SK-N-SH (cell line): ENCODE measurements at regions not wholly inside any gene's neighbourhood (a gene's known extent, or its start where the extent isn't known, plus 50 kb on each side); places are given as distances from the start of the nearest gene placed in this dataset.

Source experiments
- CTCF ChIA-PET: fragments of 300-600, 350-600 bp; formaldehyde crosslinking; extraction: SDS; loops from one replicate; lab custom pipeline; 2021; lab: Yijun Ruan, JAX
- POLR2A ChIA-PET: fragments of 350-600 bp; sonication (Branson Sonifier 250); formaldehyde crosslinking; extraction: SDS; loops from one replicate; lab custom pipeline; 2020; ENCODE audit warnings: antibody characterized with exemption, inconsistent platforms; lab: Yijun Ruan, JAX
- DNase-seq: peaks from one replicate; pipeline ENCODE4 v3.0.0; 2012
- H2AFZ ChIP-seq: fragments of 200-600 bp; sonication (generic); 2 replicates; pipeline ENCODE4 v1.8.1; 2016; ENCODE audit warnings: antibody characterized with exemption, mild to moderate bottlenecking, low read depth
- H3F3A ChIP-seq: fragments of 200-600 bp; sonication (generic); replicated peaks from 2 replicates; pipeline ENCODE3; 2016; ENCODE audit warnings: antibody characterized with exemption, mild to moderate bottlenecking; ENCODE audit not compliant: insufficient read depth
- H3K27ac ChIP-seq, 2 experiments: fragments of 200-500 bp in 1 of 2; fragments of 200-600 bp in 1 of 2; sonication (Bioruptor generic) in 1 of 2; sonication (generic), shearing (Covaris generic) in 1 of 2; 2 replicates each; pipeline versions ENCODE4 v1.5.1 to v1.6.1; 2014 to 2016; ENCODE audit warnings: low read depth in 2 of 2, inconsistent platforms in 1 of 2, low read length in 1 of 2, mild to moderate bottlenecking in 1 of 2, mixed read lengths in 1 of 2
- H3K27me3 ChIP-seq: fragments of 200-600 bp; sonication (generic), shearing (Covaris generic); 2 replicates; pipeline ENCODE4 v1.6.1; 2016; ENCODE audit warnings: mixed run types; ENCODE audit not compliant: insufficient read depth
- H3K36me3 ChIP-seq, 2 experiments: fragments of 200-500 bp in 1 of 2; fragments of 200-600 bp in 1 of 2; sonication (Bioruptor generic) in 1 of 2; sonication (generic) in 1 of 2; replicated peaks in 1 of 2; 2 replicates each; pipeline versions ENCODE3 to v1.5.1; 2014 to 2016; ENCODE audit warnings: low read length in 1 of 2, mild to moderate bottlenecking in 1 of 2; ENCODE audit not compliant: insufficient read depth in 2 of 2, control insufficient read depth in 1 of 2
- H3K4me1 ChIP-seq, 2 experiments: fragments of 200-500 bp in 1 of 2; fragments of 200-600 bp in 1 of 2; sonication (Bioruptor generic) in 1 of 2; sonication (generic), shearing (Covaris generic) in 1 of 2; 2 replicates each; pipeline versions ENCODE4 v1.5.1 to v1.6.1; 2014 to 2016; ENCODE audit warnings: low read depth in 1 of 2, low read length in 1 of 2, mixed run types in 1 of 2; ENCODE audit not compliant: insufficient read depth in 2 of 2, control insufficient read depth in 1 of 2
- H3K4me2 ChIP-seq: fragments of 200-600 bp; sonication (generic), shearing (Covaris generic); 2 replicates; pipeline ENCODE4 v1.6.1; 2017; ENCODE audit warnings: mixed run types
- H3K4me3 ChIP-seq, 2 experiments: fragments of 200-500 bp in 1 of 2; fragments of 200-600 bp in 1 of 2; sonication (Bioruptor generic) in 1 of 2; sonication (generic), shearing (Covaris generic) in 1 of 2; 2 replicates each; pipeline versions ENCODE4 v1.5.1 to v1.8.1; 2014 to 2016; ENCODE audit warnings: low read depth in 2 of 2, inconsistent platforms in 1 of 2, low read length in 1 of 2, mild to moderate bottlenecking in 1 of 2, mixed read lengths in 1 of 2, moderate library complexity in 1 of 2
- H3K79me2 ChIP-seq: fragments of 200-600 bp; sonication (generic); 2 replicates; pipeline ENCODE4 v1.8.1; 2017; ENCODE audit warnings: mild to moderate bottlenecking; ENCODE audit not compliant: insufficient read depth
- H3K9ac ChIP-seq: fragments of 200-600 bp; sonication (generic); 2 replicates; pipeline ENCODE4 v1.6.1; 2017; ENCODE audit warnings: mixed run types
- H3K9me2 ChIP-seq: fragments of 200-600 bp; sonication (generic); 2 replicates; pipeline ENCODE4 v1.6.1; 2017; ENCODE audit warnings: mixed run types
- H3K9me3 ChIP-seq: fragments of 200-600 bp; sonication (generic); 2 replicates; pipeline ENCODE4 v1.6.1; 2017; ENCODE audit warnings: mixed run types, mild to moderate bottlenecking, moderate library complexity
- H4K20me1 ChIP-seq: fragments of 200-600 bp; sonication (generic); 2 replicates; pipeline ENCODE4 v1.6.1; 2017; ENCODE audit warnings: mild to moderate bottlenecking, mixed run types; ENCODE audit not compliant: insufficient read depth
- CHD2 ChIP-seq: fragments of 150-350 bp; IDR thresholded peaks from 2 replicates; pipeline ENCODE4 v1.6.1; 2018; ENCODE audit warnings: low read length; ENCODE audit not compliant: partially characterized antibody
- ELF1 ChIP-seq: IDR thresholded peaks from 2 replicates; pipeline ENCODE4 v1.4.0; 2012
- EP300 ChIP-seq, 2 experiments: IDR thresholded peaks; 2 replicates each; pipeline versions ENCODE4 v1.4.0 to v1.6.1; 2012; ENCODE audit warnings: borderline replicate concordance in 1 of 2, low read depth in 1 of 2, low read length in 1 of 2
- FOXJ3 ChIP-seq: sonication (generic); formaldehyde crosslinking; IDR thresholded peaks from 2 replicates; pipeline ENCODE4 v1.5.1; 2020; ENCODE audit warnings: mild to moderate bottlenecking, missing genetic modification reagents
- FOXM1 ChIP-seq: IDR thresholded peaks from 2 replicates; pipeline ENCODE4 v1.4.0; 2012; ENCODE audit warnings: low read depth, mild to moderate bottlenecking
- GABPA ChIP-seq: IDR thresholded peaks from 2 replicates; pipeline ENCODE4 v1.4.0; 2012; ENCODE audit warnings: low read depth, mild to moderate bottlenecking
- GATA2 ChIP-seq: sonication (generic); formaldehyde crosslinking; IDR thresholded peaks from 2 replicates; pipeline ENCODE4 v1.5.0; 2020; ENCODE audit warnings: mild to moderate bottlenecking, missing genetic modification reagents
- MEF2A ChIP-seq: IDR thresholded peaks from 2 replicates; pipeline ENCODE4 v1.4.0; 2012; ENCODE audit warnings: low read depth, borderline replicate concordance
- MXI1 ChIP-seq: IDR thresholded peaks from 2 replicates; pipeline ENCODE4 v1.6.1; 2012; ENCODE audit warnings: mild to moderate bottlenecking, low read depth, low read length, improper control_type of control experiment
- POLR2AphosphoS5 ChIP-seq: IDR thresholded peaks from 2 replicates; pipeline ENCODE4 v1.6.1; 2012; ENCODE audit warnings: low read depth, low read length
- RAD21 ChIP-seq: IDR thresholded peaks from 2 replicates; pipeline ENCODE4 v1.6.1; 2012; ENCODE audit warnings: mild to moderate bottlenecking, low read length
- RCOR1 ChIP-seq: fragments of 150-350 bp; IDR thresholded peaks from 2 replicates; pipeline ENCODE4 v1.6.1; 2017; ENCODE audit warnings: antibody characterized with exemption, low read length
- SIN3A ChIP-seq: IDR thresholded peaks from 2 replicates; pipeline ENCODE4 v1.6.1; 2012; ENCODE audit warnings: low read depth, mild to moderate bottlenecking, low read length, moderate library complexity, borderline replicate concordance
- TAF1 ChIP-seq: IDR thresholded peaks from 2 replicates; pipeline ENCODE4 v1.6.1; 2012; ENCODE audit warnings: low read depth, mild to moderate bottlenecking, low read length, moderate library complexity, borderline replicate concordance
- YY1 ChIP-seq: IDR thresholded peaks from 2 replicates; pipeline ENCODE4 v1.4.0; 2012; ENCODE audit warnings: low read depth, mild to moderate bottlenecking
- TF ChIP-seq, protein P1 (sequence below): IDR thresholded peaks from 2 replicates; pipeline ENCODE4; 2012
- TF ChIP-seq, protein P2 (sequence below): IDR thresholded peaks from 2 replicates; pipeline ENCODE4 v1.4.0; 2012; ENCODE audit warnings: low read depth, borderline replicate concordance
- TF ChIP-seq, protein P3 (sequence below): fragments of 150-350 bp; IDR thresholded peaks from 2 replicates; pipeline ENCODE4 v1.6.1; 2017; ENCODE audit warnings: antibody characterized with exemption, low read length, low read depth, borderline replicate concordance
- TF ChIP-seq, protein P4 (sequence below): IDR thresholded peaks from 2 replicates; pipeline ENCODE4 v1.4.0; 2012; ENCODE audit warnings: low read depth
- TF ChIP-seq, protein P5 (sequence below): IDR thresholded peaks from 2 replicates; pipeline ENCODE4 v1.4.0; 2012; ENCODE audit warnings: low read depth, borderline replicate concordance

DNA sequence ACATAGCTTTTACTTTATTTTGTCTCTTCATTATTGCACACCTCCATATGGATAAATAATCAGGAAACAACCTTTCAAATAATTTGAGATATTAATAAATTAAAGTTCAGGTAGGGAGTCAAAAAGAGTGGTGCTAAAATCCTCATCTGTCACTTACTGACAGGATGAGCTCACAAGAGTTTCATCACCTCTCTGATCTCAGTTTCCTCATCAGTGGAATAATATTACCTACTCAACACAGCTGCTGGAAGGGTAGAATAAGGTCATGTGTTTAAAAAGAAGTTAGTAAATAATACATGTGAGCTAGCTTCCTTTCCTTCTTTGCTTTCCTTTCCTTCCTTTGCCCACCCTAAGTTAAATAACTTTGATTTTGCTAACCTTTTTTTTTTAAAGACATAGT, 61.9 kb downstream of the RDH14 start:
- no peak overlapping the region for H3K4me2 ChIP-seq
- no peak for DNase-seq
- no peak overlapping the region for H3K9ac ChIP-seq
- no peaks in the 10 kb centered on the region for H3K9me2 ChIP-seq
- no peaks in the 10 kb centered on the region for H3K79me2 ChIP-seq
- H3K27me3 ChIP-seq: no peaks in the 10 kb centered on the region; the same call in 1 of the 2 replicates
- H3K36me3 ChIP-seq: no peaks in the 10 kb centered on the region
- ChIA-PET CTCF (interaction anchor here (0.7 to 4.2 kb wide), 3 partner anchors 22 to 111 kb away, joined by 4 to 26 read pairs (median 10); no protein-coding TSS in a partner anchor), POLR2A (no interaction called here)
- H3K9me3 ChIP-seq: no peaks in the 10 kb centered on the region
- no peak overlapping the region for H3K4me3 ChIP-seq
- H3K27ac ChIP-seq: no peak overlapping the region
- no peaks in the 10 kb centered on the region for H4K20me1 ChIP-seq
- H3K4me1 ChIP-seq: no peaks in the 10 kb centered on the region; a peak in 1 of 4 replicates
- no peaks in the 10 kb centered on the region for H3F3A ChIP-seq
- H2AFZ ChIP-seq: no peak overlapping the region
- TF ChIP-seq GABPA (no peak), SIN3A (no peak), YY1 (no peak), TAF1 (no peak), FOXJ3 (CRISPR knock-in tag) (no peak), MXI1 (no peak), GATA2 (CRISPR knock-in tag) (no peak), ELF1 (no peak), POLR2AphosphoS5 (no peak), RAD21 (no peak), MEF2A (no peak), CHD2 (no peak), FOXM1 (no peak), RCOR1 (no peak), EP300 (IDR thresholded peaks at IDR 0.05; ENCODE audit: borderline replicate concordance in 1 of 2, low read depth in 1 of 2, low read length in 1 of 2) (no peak)
- TF ChIP-seq, protein P1, sequence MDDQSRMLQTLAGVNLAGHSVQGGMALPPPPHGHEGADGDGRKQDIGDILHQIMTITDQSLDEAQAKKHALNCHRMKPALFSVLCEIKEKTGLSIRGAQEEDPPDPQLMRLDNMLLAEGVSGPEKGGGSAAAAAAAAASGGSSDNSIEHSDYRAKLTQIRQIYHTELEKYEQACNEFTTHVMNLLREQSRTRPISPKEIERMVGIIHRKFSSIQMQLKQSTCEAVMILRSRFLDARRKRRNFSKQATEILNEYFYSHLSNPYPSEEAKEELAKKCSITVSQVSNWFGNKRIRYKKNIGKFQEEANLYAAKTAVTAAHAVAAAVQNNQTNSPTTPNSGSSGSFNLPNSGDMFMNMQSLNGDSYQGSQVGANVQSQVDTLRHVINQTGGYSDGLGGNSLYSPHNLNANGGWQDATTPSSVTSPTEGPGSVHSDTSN: no peak
- TF ChIP-seq, protein P2, sequence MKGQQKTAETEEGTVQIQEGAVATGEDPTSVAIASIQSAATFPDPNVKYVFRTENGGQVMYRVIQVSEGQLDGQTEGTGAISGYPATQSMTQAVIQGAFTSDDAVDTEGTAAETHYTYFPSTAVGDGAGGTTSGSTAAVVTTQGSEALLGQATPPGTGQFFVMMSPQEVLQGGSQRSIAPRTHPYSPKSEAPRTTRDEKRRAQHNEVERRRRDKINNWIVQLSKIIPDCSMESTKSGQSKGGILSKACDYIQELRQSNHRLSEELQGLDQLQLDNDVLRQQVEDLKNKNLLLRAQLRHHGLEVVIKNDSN: no peak
- TF ChIP-seq, protein P3, sequence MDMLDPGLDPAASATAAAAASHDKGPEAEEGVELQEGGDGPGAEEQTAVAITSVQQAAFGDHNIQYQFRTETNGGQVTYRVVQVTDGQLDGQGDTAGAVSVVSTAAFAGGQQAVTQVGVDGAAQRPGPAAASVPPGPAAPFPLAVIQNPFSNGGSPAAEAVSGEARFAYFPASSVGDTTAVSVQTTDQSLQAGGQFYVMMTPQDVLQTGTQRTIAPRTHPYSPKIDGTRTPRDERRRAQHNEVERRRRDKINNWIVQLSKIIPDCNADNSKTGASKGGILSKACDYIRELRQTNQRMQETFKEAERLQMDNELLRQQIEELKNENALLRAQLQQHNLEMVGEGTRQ: no peak
- TF ChIP-seq, protein P4, sequence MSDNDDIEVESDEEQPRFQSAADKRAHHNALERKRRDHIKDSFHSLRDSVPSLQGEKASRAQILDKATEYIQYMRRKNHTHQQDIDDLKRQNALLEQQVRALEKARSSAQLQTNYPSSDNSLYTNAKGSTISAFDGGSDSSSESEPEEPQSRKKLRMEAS: no peak
- TF ChIP-seq, protein P5, sequence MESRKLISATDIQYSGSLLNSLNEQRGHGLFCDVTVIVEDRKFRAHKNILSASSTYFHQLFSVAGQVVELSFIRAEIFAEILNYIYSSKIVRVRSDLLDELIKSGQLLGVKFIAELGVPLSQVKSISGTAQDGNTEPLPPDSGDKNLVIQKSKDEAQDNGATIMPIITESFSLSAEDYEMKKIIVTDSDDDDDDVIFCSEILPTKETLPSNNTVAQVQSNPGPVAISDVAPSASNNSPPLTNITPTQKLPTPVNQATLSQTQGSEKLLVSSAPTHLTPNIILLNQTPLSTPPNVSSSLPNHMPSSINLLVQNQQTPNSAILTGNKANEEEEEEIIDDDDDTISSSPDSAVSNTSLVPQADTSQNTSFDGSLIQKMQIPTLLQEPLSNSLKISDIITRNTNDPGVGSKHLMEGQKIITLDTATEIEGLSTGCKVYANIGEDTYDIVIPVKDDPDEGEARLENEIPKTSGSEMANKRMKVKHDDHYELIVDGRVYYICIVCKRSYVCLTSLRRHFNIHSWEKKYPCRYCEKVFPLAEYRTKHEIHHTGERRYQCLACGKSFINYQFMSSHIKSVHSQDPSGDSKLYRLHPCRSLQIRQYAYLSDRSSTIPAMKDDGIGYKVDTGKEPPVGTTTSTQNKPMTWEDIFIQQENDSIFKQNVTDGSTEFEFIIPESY: no peak
